GM12878 (cell line): ENCODE measurements at regions not wholly inside any gene's neighbourhood (a gene's known extent, or its start where the extent isn't known, plus 50 kb on each side); places are given as distances from the start of the nearest gene placed in this dataset.

ENCODE experiments used
- ATAC-seq: fragments of 200-7000 bp; cut with Tn5 transposase; 3 replicates; pipeline ENCODE4 v1.9.1; 2020; ENCODE audit warnings: mild to moderate bottlenecking, moderate library complexity
- BruUV-seq: library from RNA; stranded (reverse); fragments of 400-500 nt; replicated peaks from 2 replicates; lab custom pipeline; 2021; lab: Mats Ljungman, UMichigan
- CTCF ChIA-PET: fragments of 300-600 bp; sonication (Branson Sonifier 250); formaldehyde crosslinking; extraction: SDS; loops from one replicate; lab custom pipeline; 2021; ENCODE audit warnings: inconsistent platforms; lab: Yijun Ruan, JAX
- POLR2A ChIA-PET: fragments of 350-600 bp; formaldehyde crosslinking; extraction: SDS; loops from one replicate; lab custom pipeline; 2021; ENCODE audit warnings: inconsistent platforms; lab: Charles Lee
- RAD21 ChIA-PET: fragments of 300-600 bp; sonication (Branson Sonifier 250); formaldehyde crosslinking; loops from one replicate; lab custom pipeline; 2023; ENCODE audit warnings: antibody characterized with exemption; ENCODE audit not compliant: unreplicated experiment; lab: Charles Lee
- SMC1A ChIA-PET: fragments of 300-600 bp; sonication (Branson Sonifier 250); formaldehyde crosslinking; loops from one replicate; lab custom pipeline; 2023; ENCODE audit not compliant: unreplicated experiment, uncharacterized antibody; lab: Charles Lee
- DNase-seq: peaks from one replicate; pipeline ENCODE4 v3.0.0-alpha.2; 2011; ENCODE audit warnings: low read depth, low spot score
- FAIRE-seq: peaks from 3 replicates; lab custom pipeline; 2011; peaks lifted over from hg19 to GRCh38; lab: Jason Lieb, UNC
- H2AFZ ChIP-seq: 2 replicates; pipeline ENCODE4 v1.6.0; 2011; ENCODE audit warnings: low read depth, low read length, control low read depth; ENCODE audit not compliant: control insufficient read depth
- H3K27ac ChIP-seq: 2 replicates; pipeline ENCODE4 v1.5.1; 2011; ENCODE audit warnings: control low read depth; ENCODE audit not compliant: control insufficient read depth, insufficient read depth
- H3K27me3 ChIP-seq, 2 experiments: replicated peaks in 1 of 2; 2 replicates each; pipeline versions ENCODE4 v1.6.0 to v1.6.1; 2011; ENCODE audit warnings: low read length in 1 of 2; ENCODE audit not compliant: control insufficient read depth in 2 of 2, insufficient read depth in 2 of 2
- H3K36me3 ChIP-seq, 2 experiments: 2 replicates each; pipeline ENCODE4 v1.5.1; 2011; ENCODE audit warnings: low read length in 1 of 2; ENCODE audit not compliant: control insufficient read depth in 2 of 2, insufficient read depth in 2 of 2
- H3K4me1 ChIP-seq: 2 replicates; pipeline ENCODE4 v1.6.1; 2011; ENCODE audit warnings: mild to moderate bottlenecking, low read length, moderate library complexity, mixed read lengths; ENCODE audit not compliant: control insufficient read depth, insufficient read depth
- H3K4me2 ChIP-seq: 2 replicates; pipeline ENCODE4 v1.6.0; 2011; ENCODE audit warnings: control low read depth; ENCODE audit not compliant: control insufficient read depth, insufficient read depth
- H3K4me3 ChIP-seq: fragments of 200-600 bp; sonication (generic); 2 replicates; pipeline ENCODE4 v1.5.1; 2016
- H3K79me2 ChIP-seq: 2 replicates; pipeline ENCODE4 v1.6.0; 2011; ENCODE audit warnings: low read length; ENCODE audit not compliant: control insufficient read depth, insufficient read depth
- H3K9ac ChIP-seq: 2 replicates; pipeline ENCODE4 v1.8.0; 2011; ENCODE audit warnings: low read length, control low read depth, mixed read lengths; ENCODE audit not compliant: control insufficient read depth, insufficient read depth
- H3K9me3 ChIP-seq: replicated peaks from 3 replicates; pipeline ENCODE4 v1.5.1; 2011; ENCODE audit warnings: mild to moderate bottlenecking, low read length; ENCODE audit not compliant: control insufficient read depth, insufficient read depth
- H4K20me1 ChIP-seq: 2 replicates; pipeline ENCODE4 v1.6.0; 2011; ENCODE audit not compliant: control insufficient read depth, insufficient read depth
- CHD4 ChIP-seq: fragments of 200-600 bp; sonication (generic); IDR thresholded peaks from 2 replicates; pipeline ENCODE4 v1.6.1; 2016; ENCODE audit warnings: mild to moderate bottlenecking
- E2F8 ChIP-seq: fragments of 450-650 bp; IDR thresholded peaks from 2 replicates; pipeline ENCODE4 v1.6.1; 2018; ENCODE audit warnings: mild to moderate bottlenecking, low read depth, moderate library complexity; ENCODE audit not compliant: partially characterized antibody
- E4F1 ChIP-seq: fragments of 450-650 bp; IDR thresholded peaks from 2 replicates; pipeline ENCODE4 v1.6.1; 2018; ENCODE audit warnings: borderline replicate concordance, mild to moderate bottlenecking; ENCODE audit not compliant: partially characterized antibody
- HDGF ChIP-seq: fragments of 450-650 bp; IDR thresholded peaks from 2 replicates; pipeline ENCODE4 v1.6.1; 2016; ENCODE audit warnings: antibody characterized with exemption
- MXI1 ChIP-seq: fragments of 150-350 bp; IDR thresholded peaks from 2 replicates; pipeline ENCODE4 v1.6.1; 2011; ENCODE audit warnings: low read depth, mild to moderate bottlenecking, inconsistent platforms, low read length, improper control_type of control experiment
- RUNX3 ChIP-seq: IDR thresholded peaks from 2 replicates; pipeline ENCODE4 v1.6.1; 2012; ENCODE audit warnings: low read length, inconsistent platforms
- SP1 ChIP-seq: IDR thresholded peaks from one replicate; pipeline ENCODE4 v1.6.1; 2011; ENCODE audit warnings: low read depth, low read length
- STAT3 ChIP-seq: IDR thresholded peaks from 2 replicates; pipeline ENCODE4 v1.6.1; 2011; ENCODE audit warnings: low read depth, low read length, improper control_type of control experiment
- TARDBP ChIP-seq: IDR thresholded peaks from 2 replicates; pipeline ENCODE4 v1.6.1; 2016; ENCODE audit warnings: borderline replicate concordance
- ZNF687 ChIP-seq: fragments of 450-650 bp; IDR thresholded peaks from 2 replicates; pipeline ENCODE4 v1.6.1; 2017; ENCODE audit warnings: mild to moderate bottlenecking, moderate library complexity
- WGBS: methylation state at CpG from one replicate; pipeline ENCODE4 v1.1.6; 2016; ENCODE audit warnings: low lambda C conversion rate; ENCODE audit not compliant: insufficient replicate concordance, insufficient coverage; ENCODE audit errors: missing lambda C conversion rate; 5-methylcytosine and 5-hydroxymethylcytosine counted together
- in situ Hi-C: fragments of 300-500 bp; cut with MboI; formaldehyde crosslinking; loops from 9 replicates; pipeline ENCODE4 v1.14.3; 2018; ENCODE audit warnings: mixed read lengths
- intact Hi-C: fragments of 100-400 bp; cut with micrococcal nuclease; formaldehyde crosslinking; loops from one replicate; pipeline ENCODE4 v1.14.2; 2022; ENCODE audit not compliant: unreplicated experiment

GRCh38 chr12:81017792-81018191 lies 60.1 kb upstream of the ACSS3 start:
- CTCF ChIA-PET: no interaction called here
- H3K4me1 ChIP-seq: no peaks in the 10 kb centered on the region
- in situ Hi-C loops: no loop called here

GRCh38 chr12:81015510-81015909 lies 62.4 kb upstream of the ACSS3 start:
- Histone ChIP-seq H3K27ac (no peak overlapping the region), H3K4me1 (no peaks in the 10 kb centered on the region), H3K4me3 (no peak overlapping the region), H3K9me3 (no peaks in the 10 kb centered on the region), H3K79me2 (no peaks in the 10 kb centered on the region), H3K4me2 (no peak overlapping the region), H2AFZ (no peak overlapping the region), H4K20me1 (no peaks in the 10 kb centered on the region), H3K27me3 (no peaks in the 10 kb centered on the region), H3K36me3 (no peaks in the 10 kb centered on the region), H3K9ac (no peak overlapping the region)
- intact Hi-C loops: no loop called here
- ChIA-PET POLR2A (no interaction called here), SMC1A (no interaction called here), RAD21 (no interaction called here), CTCF (no interaction called here)
- WGBS: 17% methylated on average over 6 of the region's 6 CpGs
- BruUV-seq: no TSS peak
- FAIRE-seq: no peak
- ATAC-seq: no peak
- in situ Hi-C loops: no loop called here
- DNase-seq: no peak
- TF ChIP-seq MXI1: no peak
- TF ChIP-seq E4F1: no peak
- no peak for TF ChIP-seq STAT3
- TF ChIP-seq ZNF687: no peak
- no peak for TF ChIP-seq CHD4
- TF ChIP-seq E2F8: no peak
- TF ChIP-seq RUNX3: no peak
- no peak for TF ChIP-seq HDGF
- no peak for TF ChIP-seq TARDBP

More at GRCh38 chr12:81017792-81018191, 60.1 kb upstream of the ACSS3 start:
- Histone ChIP-seq H3K27me3 (no peaks in the 10 kb centered on the region), H2AFZ (no peak overlapping the region), H3K9ac (no peak overlapping the region), H3K4me2 (no peak overlapping the region), H3K79me2 (no peaks in the 10 kb centered on the region), H3K4me3 (no peak overlapping the region), H4K20me1 (no peaks in the 10 kb centered on the region), H3K27ac (no peak overlapping the region)
- ChIA-PET RAD21 (no interaction called here), SMC1A (no interaction called here)
- ATAC-seq: no peak
- no TSS peak for BruUV-seq
- 59% methylated on average over 2 of the region's 3 CpGs for WGBS
- intact Hi-C loops: no loop called here
- DNase-seq: no peak
- FAIRE-seq: no peak
- no peak for TF ChIP-seq SP1
- TF ChIP-seq, all 136 proteins: peak for 0
- no peaks in the 10 kb centered on the region for H3K36me3 ChIP-seq
- POLR2A ChIA-PET: no interaction called here
- H3K9me3 ChIP-seq: no peaks in the 10 kb centered on the region
